ENCODE measurements at regions not wholly inside any gene's neighbourhood (a gene's known extent, or its start where the extent isn't known, plus 50 kb on each side); places are given as distances from the start of the nearest gene placed in this dataset.

- ChIA-PET POLR2A (no interaction called here), CTCF (no interaction called here)
- H3K9me3 ChIP-seq (ENCODE audit: control insufficient read depth, insufficient read depth, low read depth, low read length) = no peaks in the 10 kb centered on the region
- no peaks in the 10 kb centered on the region for H3K36me3 ChIP-seq (ENCODE audit: control insufficient read depth in 2 of 2, insufficient read depth in 1 of 2, low read length in 2 of 2)
- no peak overlapping the region for H3K27ac ChIP-seq (ENCODE audit: extremely low read depth, low read depth, low read length)
- no peak overlapping the region for H3K4me3 ChIP-seq (ENCODE audit: low read depth, low read length)
- no peak for TF ChIP-seq SP2 (tag by site-specific recombination; IDR thresholded peaks at IDR 0.05)
- no peak for TF ChIP-seq ZNF558 (tag by site-specific recombination; IDR thresholded peaks at IDR 0.05)
- H3K4me1 ChIP-seq (ENCODE audit: control insufficient read depth, insufficient read depth, low read length) = no peaks in the 10 kb centered on the region
Measured at GRCh38 chr2:140002110-140002509, 1221.9 kb upstream of the NXPH2 start.

GRCh38 chr2:139992711-139993345, 1212.6 kb upstream of the NXPH2 start:
- CTCF ChIA-PET = no interaction called here
- H3K9me3 ChIP-seq (ENCODE audit: control insufficient read depth, insufficient read depth, low read depth, low read length) = no peaks in the 10 kb centered on the region
- TF ChIP-seq ZNF548 (tag by site-specific recombination; IDR thresholded peaks at IDR 0.05) (no peak), ZNF624 (tag by site-specific recombination; IDR thresholded peaks at IDR 0.05) (no peak), ZNF449 (tag by site-specific recombination; IDR thresholded peaks at IDR 0.05) (no peak), ZIC2 (tag by site-specific recombination; IDR thresholded peaks at IDR 0.05) (no peak), ZNF837 (tag by site-specific recombination; IDR thresholded peaks at IDR 0.05) (no peak), WT1 (tag by site-specific recombination; IDR thresholded peaks at IDR 0.05) (no peak), ZNF175 (tag by site-specific recombination; IDR thresholded peaks at IDR 0.05) (no peak), ZNF302 (tag by site-specific recombination; IDR thresholded peaks at IDR 0.05; ENCODE audit: low read depth) (no peak), ZNF221 (tag by site-specific recombination; IDR thresholded peaks at IDR 0.05; ENCODE audit: borderline replicate concordance) (no peak), MEIS1 (CRISPR knock-in tag; IDR thresholded peaks at IDR 0.05; ENCODE audit: borderline replicate concordance) (no peak), ZNF639 (tag by site-specific recombination; IDR thresholded peaks at IDR 0.05) (no peak), ZNF830 (tag by site-specific recombination; IDR thresholded peaks at IDR 0.05; ENCODE audit: low read depth) (no peak), ZNF768 (tag by site-specific recombination; IDR thresholded peaks at IDR 0.05) (no peak)

DNA sequence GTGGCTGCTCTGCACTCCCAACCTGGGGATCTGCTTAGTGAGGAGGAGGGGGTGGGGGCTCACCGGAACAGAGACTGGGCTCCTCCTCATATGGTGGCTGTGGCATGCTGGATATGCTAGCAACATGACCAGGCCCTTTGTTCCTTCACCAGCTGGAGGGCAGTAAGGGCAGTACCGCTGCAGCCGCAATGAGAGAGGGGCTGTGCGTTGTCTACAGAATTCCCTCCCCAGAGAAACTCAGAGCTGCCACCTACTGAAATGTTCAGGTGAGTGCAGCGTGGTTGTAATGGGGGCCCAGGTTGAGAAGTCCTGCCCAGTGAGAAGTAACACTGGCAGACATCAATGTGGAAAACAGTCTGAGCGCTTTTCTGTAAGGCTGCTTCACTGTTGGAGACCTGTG, 1211.9 kb upstream of the NXPH2 start:
- POLR2A ChIA-PET = no interaction called here
- Histone ChIP-seq H3K27ac (ENCODE audit: extremely low read depth, low read depth, low read length) (no peak overlapping the region), H3K9me3 (ENCODE audit: control insufficient read depth, insufficient read depth, low read depth, low read length) (no peaks in the 10 kb centered on the region), H3K4me3 (ENCODE audit: low read depth, low read length) (no peak overlapping the region), H3K36me3 (ENCODE audit: control insufficient read depth in 2 of 2, insufficient read depth in 1 of 2, low read length in 2 of 2) (no peaks in the 10 kb centered on the region), H3K4me1 (ENCODE audit: control insufficient read depth, insufficient read depth, low read length) (no peaks in the 10 kb centered on the region)
- CTCF ChIA-PET = no interaction called here
- TF ChIP-seq, protein P1, sequence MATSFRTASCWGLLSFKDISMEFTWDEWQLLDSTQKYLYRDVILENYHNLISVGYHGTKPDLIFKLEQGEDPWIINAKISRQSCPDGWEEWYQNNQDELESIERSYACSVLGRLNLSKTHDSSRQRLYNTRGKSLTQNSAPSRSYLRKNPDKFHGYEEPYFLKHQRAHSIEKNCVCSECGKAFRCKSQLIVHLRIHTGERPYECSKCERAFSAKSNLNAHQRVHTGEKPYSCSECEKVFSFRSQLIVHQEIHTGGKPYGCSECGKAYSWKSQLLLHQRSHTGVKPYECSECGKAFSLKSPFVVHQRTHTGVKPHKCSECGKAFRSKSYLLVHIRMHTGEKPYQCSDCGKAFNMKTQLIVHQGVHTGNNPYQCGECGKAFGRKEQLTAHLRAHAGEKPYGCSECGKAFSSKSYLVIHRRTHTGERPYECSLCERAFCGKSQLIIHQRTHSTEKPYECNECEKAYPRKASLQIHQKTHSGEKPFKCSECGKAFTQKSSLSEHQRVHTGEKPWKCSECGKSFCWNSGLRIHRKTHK (tag by site-specific recombination; IDR thresholded peaks at IDR 0.05) = no peak
- TF ChIP-seq ZBTB7A (tag by site-specific recombination; IDR thresholded peaks at IDR 0.05; ENCODE audit: low read depth) = no peak
- no peak for TF ChIP-seq ZNF175 (tag by site-specific recombination; IDR thresholded peaks at IDR 0.05)
- no peak for TF ChIP-seq ZNF423 (tag by site-specific recombination; IDR thresholded peaks at IDR 0.05)
- TF ChIP-seq ZBTB10 (tag by site-specific recombination; IDR thresholded peaks at IDR 0.05) = no peak
- no peak for TF ChIP-seq ZNF548 (tag by site-specific recombination; IDR thresholded peaks at IDR 0.05)
- no peak for TF ChIP-seq ZNF560 (tag by site-specific recombination; IDR thresholded peaks at IDR 0.05; ENCODE audit: borderline replicate concordance)
- TF ChIP-seq ZNF341 (tag by site-specific recombination; IDR thresholded peaks at IDR 0.05; ENCODE audit: low read depth) = no peak
- no peak for TF ChIP-seq ZNF660 (tag by site-specific recombination; IDR thresholded peaks at IDR 0.05)
- no peak for TF ChIP-seq ZNF510 (tag by site-specific recombination; IDR thresholded peaks at IDR 0.05; ENCODE audit: insufficient replicate concordance)
- TF ChIP-seq TCF7L2 (IDR thresholded peaks at IDR 0.05; ENCODE audit: borderline replicate concordance, low read depth, low read length) = no peak
- no peak for TF ChIP-seq ZFP37 (tag by site-specific recombination; IDR thresholded peaks at IDR 0.05)
- TF ChIP-seq ZNF701 (tag by site-specific recombination; IDR thresholded peaks at IDR 0.05) = no peak
- TF ChIP-seq KLF9 (tag by site-specific recombination; IDR thresholded peaks at IDR 0.05; ENCODE audit: low read depth) = no peak

More at GRCh38 chr2:139992711-139993345, 1212.6 kb upstream of the NXPH2 start:
- Histone ChIP-seq H3K36me3 (ENCODE audit: control insufficient read depth in 2 of 2, insufficient read depth in 1 of 2, low read length in 2 of 2) (no peaks in the 10 kb centered on the region), H3K27ac (ENCODE audit: extremely low read depth, low read depth, low read length) (no peak overlapping the region), H3K4me3 (ENCODE audit: low read depth, low read length) (no peak overlapping the region), H3K4me1 (ENCODE audit: control insufficient read depth, insufficient read depth, low read length) (no peaks in the 10 kb centered on the region)
- POLR2A ChIA-PET = no interaction called here
